IMR-90 (cell line): ENCODE measurements at regions not wholly inside any gene's neighbourhood (a gene's known extent, or its start where the extent isn't known, plus 50 kb on each side); places are given as distances from the start of the nearest gene placed in this dataset.

Source experiments
- ATAC-seq: fragments of 200-7000 bp; cut with Tn5 transposase; 2 replicates; pipeline ENCODE4 v1.9.1; 2020; ENCODE audit warnings: low read depth, mild to moderate bottlenecking, moderate library complexity
- BruUV-seq: library from RNA; stranded (reverse); fragments of 400-500 nt; replicated peaks from 2 replicates; lab custom pipeline; 2021; lab: Mats Ljungman, UMichigan
- CTCF ChIA-PET: fragments of 300-600 bp; formaldehyde crosslinking; extraction: SDS; loops from one replicate; lab custom pipeline; 2021; ENCODE audit warnings: antibody characterized with exemption; lab: Yijun Ruan, JAX
- POLR2A ChIA-PET: fragments of 300-600 bp; sonication (Branson Sonifier 250); formaldehyde crosslinking; loops from one replicate; lab custom pipeline; 2022; ENCODE audit warnings: antibody characterized with exemption; ENCODE audit not compliant: unreplicated experiment; lab: Charles Lee
- DNase-seq: peaks from one replicate; pipeline ENCODE4 v3.0.0; 2013
- H2AFZ ChIP-seq: replicated peaks from 2 replicates; pipeline ENCODE3; 2013; ENCODE audit warnings: low read length, mild to moderate bottlenecking; ENCODE audit not compliant: poor library complexity
- H2AK5ac ChIP-seq: 2 replicates; pipeline ENCODE4 v1.6.1; 2013; ENCODE audit warnings: low read depth, low read length, inconsistent platforms
- H2AK9ac ChIP-seq: replicated peaks from 2 replicates; pipeline ENCODE3; 2013; ENCODE audit warnings: mild to moderate bottlenecking, low read depth, low read length, moderate library complexity; ENCODE audit not compliant: poor library complexity
- H2BK120ac ChIP-seq: 2 replicates; pipeline ENCODE4 v1.6.1; 2013; ENCODE audit warnings: low read depth, low read length, inconsistent platforms
- H2BK15ac ChIP-seq: 3 replicates; pipeline ENCODE4 v1.6.1; 2013; ENCODE audit warnings: low read depth, low read length, inconsistent platforms
- H2BK20ac ChIP-seq: 2 replicates; pipeline ENCODE4 v1.6.1; 2013; ENCODE audit warnings: low read depth, mild to moderate bottlenecking, inconsistent platforms, low read length, moderate library complexity
- H2BK5ac ChIP-seq: 2 replicates; pipeline ENCODE4 v1.6.1; 2013; ENCODE audit warnings: mild to moderate bottlenecking, low read depth, low read length, inconsistent platforms; ENCODE audit not compliant: poor library complexity, severe bottlenecking
- H3K14ac ChIP-seq: replicated peaks from 2 replicates; pipeline ENCODE4 v1.6.1; 2013; ENCODE audit warnings: low read depth, low read length, inconsistent platforms
- H3K18ac ChIP-seq: 2 replicates; pipeline ENCODE4 v1.6.1; 2013; ENCODE audit warnings: low read depth, low read length, control low read depth
- H3K23ac ChIP-seq: 2 replicates; pipeline ENCODE4 v1.6.1; 2013; ENCODE audit warnings: low read depth, low read length, inconsistent platforms
- H3K27ac ChIP-seq: 2 replicates; pipeline ENCODE4 v1.5.1; 2013; ENCODE audit warnings: mild to moderate bottlenecking, control low read depth, low read length; ENCODE audit not compliant: insufficient read depth
- H3K27me3 ChIP-seq: 2 replicates; pipeline ENCODE4 v1.6.1; 2013; ENCODE audit warnings: low read length; ENCODE audit not compliant: control insufficient read depth, insufficient read depth
- H3K36me3 ChIP-seq: 2 replicates; pipeline ENCODE4 v1.6.1; 2013; ENCODE audit warnings: low read length, mixed read lengths; ENCODE audit not compliant: control insufficient read depth, insufficient read depth
- H3K4ac ChIP-seq: 2 replicates; pipeline ENCODE4 v1.6.1; 2013; ENCODE audit warnings: low read depth, low read length, inconsistent platforms
- H3K4me1 ChIP-seq: 2 replicates; pipeline ENCODE4 v1.6.1; 2013; ENCODE audit warnings: low read length, mixed read lengths; ENCODE audit not compliant: control insufficient read depth, insufficient read depth
- H3K4me2 ChIP-seq: 2 replicates; pipeline ENCODE4 v1.6.1; 2013; ENCODE audit warnings: low read depth, mild to moderate bottlenecking, control low read depth, low read length, moderate library complexity
- H3K4me3 ChIP-seq: 2 replicates; pipeline ENCODE4 v1.5.1; 2013; ENCODE audit warnings: low read depth, mild to moderate bottlenecking, control low read depth, low read length, moderate library complexity; ENCODE audit not compliant: insufficient read depth
- H3K56ac ChIP-seq: 2 replicates; pipeline ENCODE4 v1.6.1; 2013; ENCODE audit warnings: low read length, inconsistent platforms; ENCODE audit not compliant: insufficient read depth; ENCODE audit errors: extremely low read depth
- H3K79me1 ChIP-seq, 2 experiments: 2 replicates each; pipeline ENCODE4 v1.6.1; 2013; ENCODE audit warnings: low read length in 2 of 2, inconsistent platforms in 1 of 2, low read depth in 1 of 2
- H3K9ac ChIP-seq: 2 replicates; pipeline ENCODE4 v1.6.1; 2013; ENCODE audit warnings: low read depth, low read length, control low read depth
- H3K9me1 ChIP-seq: 2 replicates; pipeline ENCODE4 v1.6.1; 2013; ENCODE audit warnings: low read length, inconsistent platforms; ENCODE audit not compliant: insufficient read depth
- H3K9me3 ChIP-seq: 2 replicates; pipeline ENCODE4 v1.6.1; 2013; ENCODE audit warnings: low read length; ENCODE audit not compliant: control insufficient read depth, insufficient read depth
- H4K20me1 ChIP-seq: 2 replicates; pipeline ENCODE4 v1.6.1; 2013; ENCODE audit warnings: low read length, inconsistent platforms; ENCODE audit not compliant: insufficient read depth
- H4K5ac ChIP-seq: 2 replicates; pipeline ENCODE4 v1.6.1; 2013; ENCODE audit warnings: mild to moderate bottlenecking, low read depth, low read length, control low read depth
- H4K8ac ChIP-seq, 2 experiments: 2 replicates each; pipeline ENCODE4 v1.6.1; 2013; ENCODE audit warnings: low read depth in 2 of 2, low read length in 2 of 2, control low read depth in 1 of 2, inconsistent platforms in 1 of 2
- H4K91ac ChIP-seq: 2 replicates; pipeline ENCODE4 v1.6.1; 2013; ENCODE audit warnings: low read depth, low read length, inconsistent platforms; ENCODE audit not compliant: insufficient read depth
- BHLHE40 ChIP-seq: fragments of 150-350 bp; IDR thresholded peaks from 2 replicates; pipeline ENCODE4 v1.6.1; 2016; ENCODE audit warnings: mild to moderate bottlenecking, low read depth, low read length
- CEBPB ChIP-seq: IDR thresholded peaks from 2 replicates; pipeline ENCODE4 v1.6.1; 2012; ENCODE audit warnings: low read depth, low read length, improper control_type of control experiment
- CHD1 ChIP-seq: IDR thresholded peaks from 2 replicates; pipeline ENCODE4 v1.6.1; 2012; ENCODE audit warnings: low read depth, low read length, improper control_type of control experiment
- FOS ChIP-seq: fragments of 150-350 bp; IDR thresholded peaks from 2 replicates; pipeline ENCODE4 v1.6.1; 2016; ENCODE audit warnings: low read depth, low read length
- MAFK ChIP-seq: IDR thresholded peaks from 2 replicates; pipeline ENCODE4 v1.6.1; 2012; ENCODE audit warnings: low read depth, low read length, improper control_type of control experiment
- MAZ ChIP-seq: IDR thresholded peaks from 2 replicates; pipeline ENCODE4 v1.6.1; 2012; ENCODE audit warnings: low read depth, mild to moderate bottlenecking, low read length, improper control_type of control experiment, moderate library complexity, borderline replicate concordance
- MXI1 ChIP-seq: IDR thresholded peaks from 2 replicates; pipeline ENCODE4 v1.6.1; 2012; ENCODE audit warnings: low read depth, mild to moderate bottlenecking, low read length, moderate library complexity, borderline replicate concordance
- NFE2L2 ChIP-seq: fragments of 150-350 bp; IDR thresholded peaks from 2 replicates; pipeline ENCODE4 v1.6.1; 2016; ENCODE audit warnings: low read depth, mild to moderate bottlenecking, low read length
- POLR2A ChIP-seq: IDR thresholded peaks from 2 replicates; pipeline ENCODE4 v1.6.1; 2012; ENCODE audit warnings: mild to moderate bottlenecking, low read depth, low read length
- RAD21 ChIP-seq: IDR thresholded peaks from 2 replicates; pipeline ENCODE4 v1.6.1; 2012; ENCODE audit warnings: low read length, improper control_type of control experiment
- RCOR1 ChIP-seq: IDR thresholded peaks from 2 replicates; pipeline ENCODE4 v1.6.1; 2012; ENCODE audit warnings: mild to moderate bottlenecking, low read length, improper control_type of control experiment; ENCODE audit not compliant: insufficient replicate concordance
- RFX5 ChIP-seq: IDR thresholded peaks from 2 replicates; pipeline ENCODE4 v1.8.0; 2012; ENCODE audit warnings: low read depth, mild to moderate bottlenecking, low read length, moderate library complexity
- SMC3 ChIP-seq: fragments of 150-350 bp; IDR thresholded peaks from 2 replicates; pipeline ENCODE4 v1.6.1; 2016; ENCODE audit warnings: low read depth, mild to moderate bottlenecking, antibody characterized with exemption, low read length, moderate library complexity
- dilution Hi-C: fragments of 300-500 bp; cut with HindIII; formaldehyde crosslinking; loops from one replicate; pipeline ENCODE4 v1.14.3; 2018; ENCODE audit warnings: low sequenced_read_pairs; ENCODE audit not compliant: unreplicated experiment
- in situ Hi-C: fragments of 300-500 bp; cut with MboI; formaldehyde crosslinking; loops from 3 replicates; pipeline ENCODE4 v1.14.3; 2019; ENCODE audit warnings: low sequenced_read_pairs, inconsistent platforms, mixed read lengths
- intact Hi-C: fragments of 100-400 bp; cut with micrococcal nuclease; formaldehyde crosslinking; loops from 2 replicates; pipeline ENCODE4 v1.10.0; 2022
- TF ChIP-seq, protein P1 (sequence below): fragments of 150-350 bp; IDR thresholded peaks from 2 replicates; pipeline ENCODE4 v1.6.1; 2017; ENCODE audit warnings: mild to moderate bottlenecking, antibody characterized with exemption, low read length, low read depth
- TF ChIP-seq, protein P2 (sequence below): conservative IDR thresholded peaks from 2 replicates; pipeline ENCODE4 v1.5.1; 2012; ENCODE audit warnings: mild to moderate bottlenecking, low read depth, low read length, improper control_type of control experiment
- TF ChIP-seq, protein P3 (sequence below): fragments of 150-350 bp; IDR thresholded peaks from 2 replicates; pipeline ENCODE4 v1.6.1; 2016; ENCODE audit warnings: low read depth, mild to moderate bottlenecking, low read length, moderate library complexity, borderline replicate concordance

DNA sequence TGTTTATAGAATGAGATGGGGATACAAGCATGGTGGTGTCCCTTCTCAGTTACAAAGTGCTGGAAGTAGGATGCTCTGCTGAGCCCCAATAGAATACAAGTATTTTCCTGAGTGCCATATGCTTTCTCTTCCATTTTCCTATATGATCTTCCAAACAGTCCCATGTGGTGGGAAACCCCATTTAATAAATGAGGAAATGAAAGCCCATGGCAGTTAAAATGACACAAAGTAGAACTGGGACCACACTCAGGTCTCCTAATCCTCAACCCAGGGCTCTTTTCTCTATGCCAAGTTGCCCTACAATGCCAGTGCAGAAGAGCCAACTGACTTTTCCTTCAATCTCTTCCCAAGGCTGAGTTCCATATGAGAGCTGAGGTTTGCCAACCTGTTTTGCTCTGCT lies 198.0 kb upstream of the FOXN2 start:
- no peaks in the 10 kb centered on the region for H3K27me3 ChIP-seq
- in situ Hi-C loops (no loop called here), intact Hi-C loops (no loop called here), dilution Hi-C loops (no loop called here)
- H3K23ac ChIP-seq, result no peak overlapping the region
- no peak overlapping the region for H2BK15ac ChIP-seq
- DNase-seq, result no peak
- no peak overlapping the region for H2BK120ac ChIP-seq
- no peak overlapping the region for H3K56ac ChIP-seq
- H3K79me1 ChIP-seq, result no peaks in the 10 kb centered on the region
- no peak overlapping the region for H2AK5ac ChIP-seq
- H4K8ac ChIP-seq, result no peak overlapping the region
- no peak overlapping the region for H3K4me3 ChIP-seq
- H3K4me1 ChIP-seq, result peaks cover 11% of the 10 kb centered on the region
- H4K20me1 ChIP-seq, result no peaks in the 10 kb centered on the region
- H3K9me1 ChIP-seq, result 0 out of 2 replicates have a peak, but pooled peaks cover 3% of the 10 kb centered on the region
- no TSS peak for BruUV-seq
- H3K27ac ChIP-seq, result no peak overlapping the region
- H4K91ac ChIP-seq, result no peak overlapping the region
- no peaks in the 10 kb centered on the region for H3K36me3 ChIP-seq
- ATAC-seq, result no peak
- no peak overlapping the region for H2BK20ac ChIP-seq
- ChIA-PET CTCF (no interaction called here), POLR2A (no interaction called here)
- no peak overlapping the region for H3K18ac ChIP-seq
- no peaks in the 10 kb centered on the region for H3K9me3 ChIP-seq
- no peak overlapping the region for H3K4ac ChIP-seq
- H2AFZ ChIP-seq, result no peak overlapping the region
- H3K9ac ChIP-seq, result no peak overlapping the region
- H4K5ac ChIP-seq, result no peak overlapping the region
- no peak overlapping the region for H3K14ac ChIP-seq
- H2BK5ac ChIP-seq, result no peak overlapping the region
- no peak overlapping the region for H2AK9ac ChIP-seq
- no peak overlapping the region for H3K4me2 ChIP-seq
- no peak for TF ChIP-seq MAZ
- TF ChIP-seq NFE2L2, result no peak
- no peak for TF ChIP-seq SMC3
- TF ChIP-seq FOS, result no peak
- no peak for TF ChIP-seq POLR2A
- TF ChIP-seq, protein P1, sequence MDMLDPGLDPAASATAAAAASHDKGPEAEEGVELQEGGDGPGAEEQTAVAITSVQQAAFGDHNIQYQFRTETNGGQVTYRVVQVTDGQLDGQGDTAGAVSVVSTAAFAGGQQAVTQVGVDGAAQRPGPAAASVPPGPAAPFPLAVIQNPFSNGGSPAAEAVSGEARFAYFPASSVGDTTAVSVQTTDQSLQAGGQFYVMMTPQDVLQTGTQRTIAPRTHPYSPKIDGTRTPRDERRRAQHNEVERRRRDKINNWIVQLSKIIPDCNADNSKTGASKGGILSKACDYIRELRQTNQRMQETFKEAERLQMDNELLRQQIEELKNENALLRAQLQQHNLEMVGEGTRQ, result no peak
- no peak for TF ChIP-seq MAFK
- TF ChIP-seq CHD1, result no peak
- no peak for TF ChIP-seq RFX5
- TF ChIP-seq RAD21, result no peak
- TF ChIP-seq CEBPB, result no peak
- TF ChIP-seq, protein P2, sequence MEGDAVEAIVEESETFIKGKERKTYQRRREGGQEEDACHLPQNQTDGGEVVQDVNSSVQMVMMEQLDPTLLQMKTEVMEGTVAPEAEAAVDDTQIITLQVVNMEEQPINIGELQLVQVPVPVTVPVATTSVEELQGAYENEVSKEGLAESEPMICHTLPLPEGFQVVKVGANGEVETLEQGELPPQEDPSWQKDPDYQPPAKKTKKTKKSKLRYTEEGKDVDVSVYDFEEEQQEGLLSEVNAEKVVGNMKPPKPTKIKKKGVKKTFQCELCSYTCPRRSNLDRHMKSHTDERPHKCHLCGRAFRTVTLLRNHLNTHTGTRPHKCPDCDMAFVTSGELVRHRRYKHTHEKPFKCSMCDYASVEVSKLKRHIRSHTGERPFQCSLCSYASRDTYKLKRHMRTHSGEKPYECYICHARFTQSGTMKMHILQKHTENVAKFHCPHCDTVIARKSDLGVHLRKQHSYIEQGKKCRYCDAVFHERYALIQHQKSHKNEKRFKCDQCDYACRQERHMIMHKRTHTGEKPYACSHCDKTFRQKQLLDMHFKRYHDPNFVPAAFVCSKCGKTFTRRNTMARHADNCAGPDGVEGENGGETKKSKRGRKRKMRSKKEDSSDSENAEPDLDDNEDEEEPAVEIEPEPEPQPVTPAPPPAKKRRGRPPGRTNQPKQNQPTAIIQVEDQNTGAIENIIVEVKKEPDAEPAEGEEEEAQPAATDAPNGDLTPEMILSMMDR, result no peak
- TF ChIP-seq, protein P3, sequence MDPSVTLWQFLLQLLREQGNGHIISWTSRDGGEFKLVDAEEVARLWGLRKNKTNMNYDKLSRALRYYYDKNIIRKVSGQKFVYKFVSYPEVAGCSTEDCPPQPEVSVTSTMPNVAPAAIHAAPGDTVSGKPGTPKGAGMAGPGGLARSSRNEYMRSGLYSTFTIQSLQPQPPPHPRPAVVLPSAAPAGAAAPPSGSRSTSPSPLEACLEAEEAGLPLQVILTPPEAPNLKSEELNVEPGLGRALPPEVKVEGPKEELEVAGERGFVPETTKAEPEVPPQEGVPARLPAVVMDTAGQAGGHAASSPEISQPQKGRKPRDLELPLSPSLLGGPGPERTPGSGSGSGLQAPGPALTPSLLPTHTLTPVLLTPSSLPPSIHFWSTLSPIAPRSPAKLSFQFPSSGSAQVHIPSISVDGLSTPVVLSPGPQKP, result no peak
- no peak for TF ChIP-seq MXI1
- no peak for TF ChIP-seq RCOR1
- no peak for TF ChIP-seq BHLHE40
